ENCODE measurements at regions not wholly inside any gene's neighbourhood (a gene's known extent, or its start where the extent isn't known, plus 50 kb on each side); places are given as distances from the start of the nearest gene placed in this dataset.

- Histone ChIP-seq H3K27ac (no peak overlapping the region), H3K36me3 (no peaks in the 10 kb centered on the region)
- no peak for TF ChIP-seq CTCF (IDR thresholded peaks at IDR 0.05; ENCODE audit: low read depth, low read length)
Observed at GRCh38 chrX:39226251-39226650, 425.0 kb downstream of the MID1IP1 start.

GRCh38 chrX:39227371-39227770 is 426.1 kb downstream of the MID1IP1 start:
- no peak for TF ChIP-seq CTCF (IDR thresholded peaks at IDR 0.05; ENCODE audit: low read depth, low read length)
- Histone ChIP-seq H3K27me3 (no peaks in the 10 kb centered on the region), H3K9me3 (ENCODE audit: low read depth) (no peaks in the 10 kb centered on the region), H3K4me1 (ENCODE audit: low read depth) (no peaks in the 10 kb centered on the region), H3K36me3 (no peaks in the 10 kb centered on the region), H3K4me3 (no peak overlapping the region), H3K27ac (no peak overlapping the region)
- no peak for DNase-seq (ENCODE audit: low read depth in 1 of 2, low spot score in 1 of 2)

More at GRCh38 chrX:39226251-39226650, 425.0 kb downstream of the MID1IP1 start:
- Histone ChIP-seq H3K9me3 (ENCODE audit: low read depth) (no peaks in the 10 kb centered on the region), H3K4me1 (ENCODE audit: low read depth) (no peaks in the 10 kb centered on the region), H3K4me3 (no peak overlapping the region), H3K27me3 (no peaks in the 10 kb centered on the region)
- no peak for DNase-seq (ENCODE audit: low read depth in 1 of 2, low spot score in 1 of 2)

GRCh38 chrX:39238006-39238405 is 436.7 kb downstream of the MID1IP1 start:
- H3K27ac ChIP-seq: no peak overlapping the region

GRCh38 chrX:39242187-39242586 is 440.9 kb downstream of the MID1IP1 start:
- H3K4me3 ChIP-seq: no peak overlapping the region
- H3K27ac ChIP-seq: no peak overlapping the region
- no peaks in the 10 kb centered on the region for H3K9me3 ChIP-seq (ENCODE audit: low read depth)
- H3K4me1 ChIP-seq (ENCODE audit: low read depth): no peaks in the 10 kb centered on the region
- H3K27me3 ChIP-seq: no peaks in the 10 kb centered on the region
- H3K36me3 ChIP-seq: no peaks in the 10 kb centered on the region
- TF ChIP-seq CTCF (IDR thresholded peaks at IDR 0.05; ENCODE audit: low read depth, low read length): peak; percentile 28
- DNase-seq (ENCODE audit: low read depth in 1 of 2, low spot score in 1 of 2): peak; percentile 23 to 62

More at GRCh38 chrX:39238006-39238405, 436.7 kb downstream of the MID1IP1 start:
- no peak for DNase-seq (ENCODE audit: low read depth in 1 of 2, low spot score in 1 of 2)
- Histone ChIP-seq H3K4me3 (no peak overlapping the region), H3K9me3 (ENCODE audit: low read depth) (no peaks in the 10 kb centered on the region), H3K27me3 (no peaks in the 10 kb centered on the region), H3K4me1 (ENCODE audit: low read depth) (no peaks in the 10 kb centered on the region), H3K36me3 (no peaks in the 10 kb centered on the region)
- TF ChIP-seq CTCF (IDR thresholded peaks at IDR 0.05; ENCODE audit: low read depth, low read length): no peak

GRCh38 chrX:39244147-39244546 is 442.9 kb downstream of the MID1IP1 start:
- Histone ChIP-seq H3K4me1 (ENCODE audit: low read depth) (no peaks in the 10 kb centered on the region), H3K9me3 (ENCODE audit: low read depth) (no peaks in the 10 kb centered on the region), H3K4me3 (no peak overlapping the region), H3K36me3 (no peaks in the 10 kb centered on the region), H3K27me3 (no peaks in the 10 kb centered on the region), H3K27ac (no peak overlapping the region)
- no peak for TF ChIP-seq CTCF (IDR thresholded peaks at IDR 0.05; ENCODE audit: low read depth, low read length)
- no peak for DNase-seq (ENCODE audit: low read depth in 1 of 2, low spot score in 1 of 2)

GRCh38 chrX:39245024-39245423 is 443.8 kb downstream of the MID1IP1 start:
- no peaks in the 10 kb centered on the region for H3K27me3 ChIP-seq
- H3K27ac ChIP-seq: no peak overlapping the region
- H3K4me3 ChIP-seq: no peak overlapping the region
- no peaks in the 10 kb centered on the region for H3K36me3 ChIP-seq
- H3K4me1 ChIP-seq (ENCODE audit: low read depth): no peaks in the 10 kb centered on the region
- H3K9me3 ChIP-seq (ENCODE audit: low read depth): no peaks in the 10 kb centered on the region
- no peak for DNase-seq (ENCODE audit: low read depth in 1 of 2, low spot score in 1 of 2)
- no peak for TF ChIP-seq CTCF (IDR thresholded peaks at IDR 0.05; ENCODE audit: low read depth, low read length)
